Body of pancreas (tissue), 4 donors: ENCODE measurements at regions not wholly inside any gene's neighbourhood (a gene's known extent, or its start where the extent isn't known, plus 50 kb on each side); places are given as distances from the start of the nearest gene placed in this dataset.
"Not testable (repeated sequence)": the region's sequence is repeated elsewhere in the genome, so short reads cannot be mapped to it uniquely, and the experiment has no call there.

Experiments
- ATAC-seq: fragments of 150-250 bp; one replicate; pipeline ENCODE4 v1.9.1; 2016
- DNase-seq, 4 donors: peaks; one replicate each; pipeline ENCODE4 v3.0.0-alpha.2; 2019
- H3K27ac ChIP-seq, 4 donors: fragments of 200-600 bp; sonication (generic); 1 replicate in 3 of 4; 2 replicates in 1 of 4; pipeline versions ENCODE4 v1.5.1 to v1.6.1; 2016 to 2019; ENCODE audit warnings: mild to moderate bottlenecking in 1 of 4, mixed read lengths in 1 of 4, moderate library complexity in 1 of 4
- H3K27me3 ChIP-seq, 2 donors: fragments of 200-600 bp; sonication (generic); one replicate each; pipeline ENCODE4 v1.6.0; 2016; ENCODE audit warnings: mild to moderate bottlenecking in 1 of 2
- H3K36me3 ChIP-seq, 2 donors: fragments of 200-600 bp; sonication (generic); replicated peaks in 1 of 2; 2 replicates each; pipeline ENCODE4 v1.5.1; 2016; ENCODE audit warnings: low read depth in 2 of 2; ENCODE audit not compliant: insufficient read depth in 1 of 2
- H3K4me1 ChIP-seq: fragments of 200-600 bp; sonication (generic); one replicate; pipeline ENCODE4 v1.6.0; 2016
- H3K4me3 ChIP-seq, 2 donors: fragments of 200-600 bp; sonication (generic); 1 replicate in 1 of 2; 2 replicates in 1 of 2; pipeline ENCODE4 v1.5.1; 2016 to 2019
- H3K9me3 ChIP-seq, 3 donors: fragments of 200-600 bp; sonication (generic); 1 replicate in 2 of 3; 2 replicates in 1 of 3; pipeline ENCODE4 v1.5.1; 2016
- POLR2A ChIP-seq, 3 donors: fragments of 450-650 bp; IDR thresholded peaks; one replicate each; pipeline ENCODE4 v1.6.1; 2016; ENCODE audit warnings: antibody characterized with exemption in 3 of 3, mild to moderate bottlenecking in 2 of 3
- WGBS, 2 donors: methylation state at CpG; one replicate each; pipeline ENCODE4 v1.1.5; 2017; 5-methylcytosine and 5-hydroxymethylcytosine counted together
- intact Hi-C: fragments of 100-400 bp; cut with DNase I; formaldehyde crosslinking; loops from one replicate; pipeline ENCODE4 v1.15.1; 2023
- TF ChIP-seq, protein P1 (sequence below), 7 experiments: fragments of 450-650 bp in 4 of 7; fragments of 200-600 bp in 3 of 7; sonication (generic) in 3 of 7; IDR thresholded peaks; one replicate each; pipeline ENCODE4 v1.5.1; 2016 to 2019; ENCODE audit warnings: antibody characterized with exemption in 7 of 7

DNA sequence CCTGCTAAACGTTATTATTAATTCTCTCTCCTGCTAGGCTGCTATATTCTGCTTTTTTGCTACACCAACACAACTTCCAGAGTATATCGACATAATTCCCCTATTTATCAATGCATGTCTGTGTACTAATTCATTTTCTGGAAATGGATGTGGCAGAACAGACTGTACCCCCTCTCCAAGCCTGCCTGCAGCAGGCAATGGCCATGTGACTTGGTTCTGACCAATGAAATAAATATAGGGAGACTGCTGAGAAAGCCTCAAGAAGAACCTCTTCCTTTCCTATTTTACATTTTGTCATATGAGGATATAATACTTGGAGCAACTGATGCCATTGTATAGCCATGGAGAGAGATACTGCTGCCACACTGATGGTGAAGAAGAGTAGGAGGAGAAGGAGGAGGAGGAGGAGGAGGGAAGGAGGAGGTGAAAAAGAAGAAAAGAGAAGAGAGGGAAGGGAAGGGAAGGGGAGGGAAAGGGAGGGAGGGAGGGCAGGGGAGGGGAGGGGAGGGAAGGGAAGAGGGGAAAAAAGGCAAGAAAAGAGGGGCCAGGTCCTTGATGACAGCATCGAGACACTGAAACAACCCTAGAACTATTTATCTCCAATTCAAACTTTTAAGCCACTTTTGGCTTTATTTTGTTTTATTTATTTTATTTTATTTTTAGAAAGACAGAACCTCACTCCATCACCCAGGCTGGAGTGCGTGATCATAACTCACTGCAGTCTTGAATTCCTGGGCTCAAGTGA lies 57.0 kb upstream of the SPP1 start:
- no peak overlapping the region for H3K27ac ChIP-seq
- H3K27me3 ChIP-seq, result no peaks in the 10 kb centered on the region
- TF ChIP-seq POLR2A (IDR thresholded peaks at IDR 0.05), result no peak
- TF ChIP-seq, protein P1, sequence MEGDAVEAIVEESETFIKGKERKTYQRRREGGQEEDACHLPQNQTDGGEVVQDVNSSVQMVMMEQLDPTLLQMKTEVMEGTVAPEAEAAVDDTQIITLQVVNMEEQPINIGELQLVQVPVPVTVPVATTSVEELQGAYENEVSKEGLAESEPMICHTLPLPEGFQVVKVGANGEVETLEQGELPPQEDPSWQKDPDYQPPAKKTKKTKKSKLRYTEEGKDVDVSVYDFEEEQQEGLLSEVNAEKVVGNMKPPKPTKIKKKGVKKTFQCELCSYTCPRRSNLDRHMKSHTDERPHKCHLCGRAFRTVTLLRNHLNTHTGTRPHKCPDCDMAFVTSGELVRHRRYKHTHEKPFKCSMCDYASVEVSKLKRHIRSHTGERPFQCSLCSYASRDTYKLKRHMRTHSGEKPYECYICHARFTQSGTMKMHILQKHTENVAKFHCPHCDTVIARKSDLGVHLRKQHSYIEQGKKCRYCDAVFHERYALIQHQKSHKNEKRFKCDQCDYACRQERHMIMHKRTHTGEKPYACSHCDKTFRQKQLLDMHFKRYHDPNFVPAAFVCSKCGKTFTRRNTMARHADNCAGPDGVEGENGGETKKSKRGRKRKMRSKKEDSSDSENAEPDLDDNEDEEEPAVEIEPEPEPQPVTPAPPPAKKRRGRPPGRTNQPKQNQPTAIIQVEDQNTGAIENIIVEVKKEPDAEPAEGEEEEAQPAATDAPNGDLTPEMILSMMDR (IDR thresholded peaks at IDR 0.05), result no peak
- no peaks in the 10 kb centered on the region for H3K36me3 ChIP-seq
- H3K9me3 ChIP-seq, result no peaks in the 10 kb centered on the region
- H3K4me1 ChIP-seq, result no peaks in the 10 kb centered on the region
- H3K4me3 ChIP-seq, result no peak overlapping the region
- no peak for ATAC-seq
- intact Hi-C loops, result no loop called here
- no peak for DNase-seq
- WGBS, 2 donors, result 72 to 77% methylated on average over 4 of the region's 4 CpGs

DNA sequence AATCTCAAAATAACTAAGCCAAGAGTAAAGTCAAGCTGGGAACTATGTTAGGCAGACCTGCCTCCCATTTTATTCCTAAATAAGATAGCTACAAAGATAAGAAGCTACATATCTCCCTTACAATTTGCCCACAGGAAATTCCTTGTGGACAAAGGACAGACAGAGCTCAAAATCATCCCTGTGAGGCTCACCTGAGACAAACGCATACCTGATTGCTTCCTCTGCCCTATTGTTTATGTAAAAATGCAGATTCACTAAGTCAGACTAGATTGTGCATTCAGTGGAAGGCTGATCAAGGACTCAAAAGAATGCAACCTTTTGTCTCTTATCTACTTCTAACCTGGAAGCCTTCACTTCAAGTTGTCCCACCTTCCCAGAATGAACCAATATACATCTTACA lies 56.2 kb upstream of the SPP1 start:
- WGBS, 2 donors, result 78 to 79% methylated on average over 1 of the region's 1 CpG
- ATAC-seq, intact Hi-C loops: not testable (repeated sequence)

DNA sequence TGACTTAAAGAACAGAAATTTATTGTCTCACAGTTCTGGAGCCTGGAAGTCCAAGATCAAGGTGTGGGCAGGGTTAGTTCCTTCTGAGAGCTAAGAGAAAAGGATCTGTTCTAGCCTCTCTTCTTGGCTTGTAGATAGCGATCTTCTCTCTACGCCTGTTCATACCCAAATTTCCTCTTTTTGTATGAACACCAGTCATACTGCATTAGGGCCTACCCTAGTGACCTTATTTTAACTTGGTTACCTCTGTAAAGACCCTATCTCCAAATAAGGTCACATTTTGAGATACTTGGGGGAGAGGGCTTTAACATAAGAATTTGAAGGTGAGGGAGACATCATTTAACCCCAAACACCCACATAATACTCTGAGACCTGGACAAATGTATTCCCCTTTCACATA lies 55.6 kb upstream of the SPP1 start:
- ATAC-seq (no peak), DNase-seq (no peak)
- intact Hi-C loops, result no loop called here
- Histone ChIP-seq H3K27me3 (no peaks in the 10 kb centered on the region), H3K36me3 (no peaks in the 10 kb centered on the region), H3K4me3 (no peak overlapping the region), H3K9me3 (no peaks in the 10 kb centered on the region), H3K4me1 (no peaks in the 10 kb centered on the region), H3K27ac (no peak overlapping the region)
- 71 to 89% methylated on average over 2 of the region's 2 CpGs for WGBS, 2 donors
- TF ChIP-seq, protein P1 (IDR thresholded peaks at IDR 0.05), result no peak

More for the DNA sequence above, 56.2 kb upstream of the SPP1 start:
- not testable (repeated sequence) for H3K4me3 ChIP-seq, H3K4me1 ChIP-seq, DNase-seq, H3K27ac ChIP-seq, H3K27me3 ChIP-seq, H3K9me3 ChIP-seq, H3K36me3 ChIP-seq

DNA sequence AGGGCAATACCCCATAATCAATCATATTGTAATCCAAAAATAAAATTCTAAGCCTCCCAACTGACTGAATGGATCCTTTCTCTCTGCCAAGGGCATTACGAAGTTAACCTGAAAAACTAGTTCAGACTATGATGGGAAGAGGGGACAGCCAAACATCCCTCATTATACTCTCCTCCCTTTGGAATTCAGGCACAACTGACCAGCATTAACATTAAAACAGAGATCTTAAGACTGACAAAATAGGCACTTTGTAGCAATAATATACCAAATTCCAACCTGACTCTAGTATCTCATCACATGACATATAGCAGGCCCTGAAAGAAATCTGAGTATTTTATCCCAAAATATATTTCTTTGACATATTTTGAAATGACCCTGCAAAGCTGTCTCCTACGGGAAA lies 55.0 kb upstream of the SPP1 start:
- TF ChIP-seq, protein P1 (IDR thresholded peaks at IDR 0.05), result no peak
- TF ChIP-seq POLR2A (IDR thresholded peaks at IDR 0.05), result no peak
- no peak overlapping the region for H3K4me3 ChIP-seq
- H3K36me3 ChIP-seq, result no peaks in the 10 kb centered on the region
- H3K4me1 ChIP-seq, result no peaks in the 10 kb centered on the region
- WGBS, 2 donors, result 72% methylated on average over 2 of the region's 2 CpGs
- ATAC-seq (no peak), DNase-seq (no peak)
- peak overlapping the region in 1 of 4 donors; percentile 9 for H3K27ac ChIP-seq
- no peaks in the 10 kb centered on the region for H3K27me3 ChIP-seq
- intact Hi-C loops, result no loop called here
- no peaks in the 10 kb centered on the region for H3K9me3 ChIP-seq

DNA sequence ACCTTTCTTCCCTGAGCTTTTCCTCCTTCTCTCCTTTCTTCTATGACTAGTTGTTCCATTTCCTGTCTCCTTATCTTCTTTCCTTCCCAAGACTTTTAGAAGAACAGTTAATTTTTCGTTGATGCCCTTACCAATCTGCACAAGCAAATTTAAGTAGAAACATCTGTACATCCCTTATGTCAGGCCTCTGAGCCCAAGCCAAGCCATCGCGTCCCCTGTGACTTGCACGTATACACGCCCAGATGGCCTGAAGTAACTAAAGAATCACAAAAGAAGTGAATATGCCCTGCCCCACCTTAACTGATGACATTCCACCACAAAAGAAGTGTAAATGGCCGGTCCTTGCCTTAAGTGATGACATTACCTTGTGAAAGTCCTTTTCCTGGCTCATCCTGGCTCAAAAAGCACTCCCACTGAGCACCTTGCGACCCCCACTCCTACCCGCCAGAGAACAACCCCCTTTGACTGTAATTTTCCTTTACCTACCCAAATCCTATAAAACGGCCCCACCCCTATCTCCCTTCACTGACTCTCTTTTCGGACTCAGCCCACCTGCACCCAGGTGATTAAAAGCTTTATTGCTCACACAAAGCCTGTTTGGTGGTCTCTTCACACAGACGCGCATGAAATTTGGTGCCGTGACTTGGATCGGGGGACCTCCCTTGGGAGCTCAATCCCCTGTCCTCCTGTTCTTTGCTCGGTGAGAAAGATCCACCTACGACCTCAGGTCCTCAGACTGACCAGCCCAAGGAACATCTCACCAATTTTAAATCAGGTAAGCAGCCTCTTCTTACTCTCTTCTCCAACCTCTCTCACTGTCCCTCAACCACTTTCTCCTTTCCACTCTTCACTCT lies 53.7 kb upstream of the SPP1 start:
- H3K9me3 ChIP-seq, H3K36me3 ChIP-seq, H3K27ac ChIP-seq, H3K4me3 ChIP-seq, ATAC-seq, H3K27me3 ChIP-seq, intact Hi-C loops, DNase-seq, H3K4me1 ChIP-seq: not testable (repeated sequence)
- 80 to 86% methylated on average over 15 to 16 of the region's 16 CpGs for WGBS, 2 donors

DNA sequence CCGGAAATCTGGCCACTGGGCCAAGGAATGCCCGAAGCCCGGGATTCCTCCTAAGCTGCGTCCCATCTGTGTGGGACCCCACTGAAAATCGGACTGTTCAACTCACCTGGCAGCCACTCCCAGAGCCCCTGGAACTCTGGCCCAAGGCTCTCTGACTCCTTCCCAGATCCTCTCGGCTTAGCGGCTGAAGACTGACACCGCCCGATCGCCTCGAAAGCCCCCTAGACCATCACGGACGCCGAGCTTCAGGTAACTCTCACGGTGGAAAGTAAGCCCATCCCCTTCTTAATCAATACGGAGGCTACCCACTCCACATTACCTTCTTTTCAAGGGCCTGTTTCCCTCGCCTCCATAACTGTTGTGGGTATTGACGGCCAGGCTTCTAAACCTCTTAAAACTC lies 51.4 kb upstream of the SPP1 start:
- H3K36me3 ChIP-seq, H3K4me1 ChIP-seq, H3K9me3 ChIP-seq, H3K27me3 ChIP-seq, ATAC-seq, H3K27ac ChIP-seq, DNase-seq, intact Hi-C loops, H3K4me3 ChIP-seq: not testable (repeated sequence)
- WGBS, 2 donors, result 77 to 82% methylated on average over 10 to 14 of the region's 18 CpGs
